Body of pancreas (tissue), 4 donors: ENCODE measurements at regions not wholly inside any gene's neighbourhood (a gene's known extent, or its start where the extent isn't known, plus 50 kb on each side); places are given as distances from the start of the nearest gene placed in this dataset.

ENCODE experiments used
- ATAC-seq: fragments of 150-250 bp; one replicate; pipeline ENCODE4 v1.9.1; 2016
- DNase-seq, 4 donors: peaks; one replicate each; pipeline ENCODE4 v3.0.0-alpha.2; 2019
- H3K27ac ChIP-seq, 4 donors: fragments of 200-600 bp; sonication (generic); 1 replicate in 3 of 4; 2 replicates in 1 of 4; pipeline versions ENCODE4 v1.5.1 to v1.6.1; 2016 to 2019; ENCODE audit warnings: mild to moderate bottlenecking in 1 of 4, mixed read lengths in 1 of 4, moderate library complexity in 1 of 4
- H3K27me3 ChIP-seq, 2 donors: fragments of 200-600 bp; sonication (generic); one replicate each; pipeline ENCODE4 v1.6.0; 2016; ENCODE audit warnings: mild to moderate bottlenecking in 1 of 2
- H3K36me3 ChIP-seq, 2 donors: fragments of 200-600 bp; sonication (generic); replicated peaks in 1 of 2; 2 replicates each; pipeline ENCODE4 v1.5.1; 2016; ENCODE audit warnings: low read depth in 2 of 2; ENCODE audit not compliant: insufficient read depth in 1 of 2
- H3K4me1 ChIP-seq: fragments of 200-600 bp; sonication (generic); one replicate; pipeline ENCODE4 v1.6.0; 2016
- H3K4me3 ChIP-seq, 2 donors: fragments of 200-600 bp; sonication (generic); 1 replicate in 1 of 2; 2 replicates in 1 of 2; pipeline ENCODE4 v1.5.1; 2016 to 2019
- H3K9me3 ChIP-seq, 3 donors: fragments of 200-600 bp; sonication (generic); 1 replicate in 2 of 3; 2 replicates in 1 of 3; pipeline ENCODE4 v1.5.1; 2016
- POLR2A ChIP-seq, 3 donors: fragments of 450-650 bp; IDR thresholded peaks; one replicate each; pipeline ENCODE4 v1.6.1; 2016; ENCODE audit warnings: antibody characterized with exemption in 3 of 3, mild to moderate bottlenecking in 2 of 3
- WGBS, 2 donors: methylation state at CpG; one replicate each; pipeline ENCODE4 v1.1.5; 2017; 5-methylcytosine and 5-hydroxymethylcytosine counted together
- intact Hi-C: fragments of 100-400 bp; cut with DNase I; formaldehyde crosslinking; loops from one replicate; pipeline ENCODE4 v1.15.1; 2023
- TF ChIP-seq, protein P1 (sequence below), 7 experiments: fragments of 450-650 bp in 4 of 7; fragments of 200-600 bp in 3 of 7; sonication (generic) in 3 of 7; IDR thresholded peaks; one replicate each; pipeline ENCODE4 v1.5.1; 2016 to 2019; ENCODE audit warnings: antibody characterized with exemption in 7 of 7

DNA sequence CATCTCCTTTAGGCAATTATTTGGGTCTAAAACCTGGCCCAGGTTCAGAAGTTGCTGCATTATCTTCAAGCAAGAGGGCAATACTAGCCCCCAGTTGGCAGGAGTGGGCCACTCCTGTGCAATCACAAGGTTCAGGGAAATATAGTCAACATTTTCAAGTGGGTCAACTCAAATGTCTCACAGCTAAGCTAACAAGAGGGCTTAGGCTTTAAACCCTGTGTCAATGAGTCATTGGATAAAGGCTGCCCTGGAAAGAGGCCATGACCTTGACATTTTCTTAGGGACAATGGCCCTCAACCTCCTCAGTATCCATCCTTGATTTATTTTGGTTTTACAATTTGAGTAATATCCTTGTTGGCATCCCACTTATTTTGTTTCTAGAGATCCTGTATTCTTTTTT, 73.5 kb upstream of the DCP1A start:
- intact Hi-C loops: no loop called here
- Histone ChIP-seq H3K27ac (no peak overlapping the region), H3K36me3 (no peaks in the 10 kb centered on the region), H3K4me3 (no peak overlapping the region), H3K9me3 (no peaks in the 10 kb centered on the region), H3K27me3 (no peaks in the 10 kb centered on the region), H3K4me1 (no peaks in the 10 kb centered on the region)
- no peak for TF ChIP-seq POLR2A (IDR thresholded peaks at IDR 0.05)
- TF ChIP-seq, protein P1, sequence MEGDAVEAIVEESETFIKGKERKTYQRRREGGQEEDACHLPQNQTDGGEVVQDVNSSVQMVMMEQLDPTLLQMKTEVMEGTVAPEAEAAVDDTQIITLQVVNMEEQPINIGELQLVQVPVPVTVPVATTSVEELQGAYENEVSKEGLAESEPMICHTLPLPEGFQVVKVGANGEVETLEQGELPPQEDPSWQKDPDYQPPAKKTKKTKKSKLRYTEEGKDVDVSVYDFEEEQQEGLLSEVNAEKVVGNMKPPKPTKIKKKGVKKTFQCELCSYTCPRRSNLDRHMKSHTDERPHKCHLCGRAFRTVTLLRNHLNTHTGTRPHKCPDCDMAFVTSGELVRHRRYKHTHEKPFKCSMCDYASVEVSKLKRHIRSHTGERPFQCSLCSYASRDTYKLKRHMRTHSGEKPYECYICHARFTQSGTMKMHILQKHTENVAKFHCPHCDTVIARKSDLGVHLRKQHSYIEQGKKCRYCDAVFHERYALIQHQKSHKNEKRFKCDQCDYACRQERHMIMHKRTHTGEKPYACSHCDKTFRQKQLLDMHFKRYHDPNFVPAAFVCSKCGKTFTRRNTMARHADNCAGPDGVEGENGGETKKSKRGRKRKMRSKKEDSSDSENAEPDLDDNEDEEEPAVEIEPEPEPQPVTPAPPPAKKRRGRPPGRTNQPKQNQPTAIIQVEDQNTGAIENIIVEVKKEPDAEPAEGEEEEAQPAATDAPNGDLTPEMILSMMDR (IDR thresholded peaks at IDR 0.05): no peak
- DNase-seq (no peak), ATAC-seq (no peak)

DNA sequence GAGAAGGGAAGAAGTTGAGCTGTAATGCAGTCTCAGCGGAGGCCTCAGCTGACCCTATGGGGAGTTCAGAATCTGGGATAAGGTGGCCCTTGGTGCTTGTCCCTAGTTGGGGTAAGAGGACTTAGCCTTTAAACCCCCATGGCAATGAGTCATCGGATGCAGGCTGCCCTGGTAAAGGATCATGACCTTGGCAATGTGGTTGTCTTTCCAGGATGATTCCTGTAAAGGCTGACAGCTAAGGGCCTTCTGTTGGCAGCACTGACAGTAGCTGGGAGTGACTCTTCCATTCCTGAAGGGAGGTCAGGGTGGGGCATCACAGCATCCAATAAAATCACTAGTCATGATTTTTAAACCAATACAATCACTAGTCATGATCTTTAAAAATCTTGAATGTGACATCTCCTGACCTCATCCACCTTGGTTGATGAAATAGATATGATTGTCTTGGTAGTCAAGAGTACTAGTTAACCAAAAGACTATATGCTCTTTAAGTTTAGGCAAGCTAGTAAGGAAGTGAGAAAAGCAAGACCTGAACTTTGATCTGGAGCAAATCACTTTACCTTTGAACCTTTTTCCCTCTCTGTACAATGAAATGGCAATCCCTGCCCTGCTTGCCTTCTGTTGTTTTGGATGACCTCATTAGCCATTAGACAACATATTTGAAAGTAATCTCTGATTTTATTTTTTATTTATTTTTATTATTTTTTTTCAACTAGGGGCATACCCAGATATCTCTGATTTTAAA, 71.3 kb upstream of the CACNA1D start:
- no peak for DNase-seq
- no peak overlapping the region for H3K4me3 ChIP-seq
- ATAC-seq: no peak
- no peaks in the 10 kb centered on the region for H3K4me1 ChIP-seq
- H3K36me3 ChIP-seq: no peaks in the 10 kb centered on the region
- H3K27me3 ChIP-seq: no peaks in the 10 kb centered on the region
- 85 to 94% methylated on average over 2 of the region's 2 CpGs for WGBS, 2 donors
- TF ChIP-seq, protein P1 (IDR thresholded peaks at IDR 0.05): no peak
- no peak for TF ChIP-seq POLR2A (IDR thresholded peaks at IDR 0.05)
- intact Hi-C loops: no loop called here
- no peak overlapping the region for H3K27ac ChIP-seq
- H3K9me3 ChIP-seq: no peaks in the 10 kb centered on the region

DNA sequence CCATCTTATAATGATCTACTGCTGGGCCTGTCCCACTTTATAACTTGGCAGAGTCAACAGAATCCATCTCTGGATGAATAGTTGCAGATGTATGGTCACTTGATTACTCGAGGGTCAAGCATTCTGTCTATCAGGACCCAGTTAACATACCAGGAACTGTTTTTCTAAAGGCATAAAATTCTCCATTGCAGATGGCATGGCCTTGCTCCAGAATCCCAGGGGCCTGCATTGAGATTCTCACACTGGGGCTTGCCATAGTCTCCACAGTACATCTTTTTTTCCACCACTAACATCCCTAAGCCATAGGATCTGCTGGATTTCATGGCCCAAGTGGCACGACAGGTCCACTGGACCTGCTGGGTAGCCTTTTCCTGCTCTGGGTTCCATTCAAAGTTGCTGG, 68.5 kb upstream of the CACNA1D start:
- Histone ChIP-seq H3K27ac (no peak overlapping the region), H3K36me3 (no peaks in the 10 kb centered on the region), H3K9me3 (no peaks in the 10 kb centered on the region), H3K4me3 (no peak overlapping the region), H3K4me1 (no peaks in the 10 kb centered on the region), H3K27me3 (no peaks in the 10 kb centered on the region)
- intact Hi-C loops: no loop called here
- DNase-seq (no peak), ATAC-seq (no peak)
- TF ChIP-seq, protein P1 (IDR thresholded peaks at IDR 0.05): no peak
- no peak for TF ChIP-seq POLR2A (IDR thresholded peaks at IDR 0.05)
- 71 to 83% methylated on average over 2 of the region's 2 CpGs for WGBS, 2 donors

DNA sequence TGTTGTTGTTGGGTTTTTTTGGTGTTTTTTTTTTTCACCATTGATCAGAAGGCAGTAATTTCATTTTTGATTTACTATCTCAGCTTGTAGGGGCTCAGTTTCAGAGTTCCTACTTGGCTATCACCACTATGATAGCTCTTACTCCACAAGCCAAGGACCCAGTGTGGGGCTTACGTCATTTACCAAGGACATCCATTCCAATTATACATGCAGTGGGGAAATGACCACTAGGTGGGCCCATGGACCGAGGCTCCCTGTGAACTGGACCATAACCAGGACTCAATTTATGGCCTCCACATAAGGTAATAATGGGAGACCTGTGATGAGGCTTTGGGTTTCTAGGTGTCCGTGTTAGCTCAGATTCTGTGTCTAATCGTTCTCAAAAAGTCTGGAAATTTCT, 67.5 kb upstream of the CACNA1D start:
- 53 to 76% methylated on average over 4 of the region's 4 CpGs for WGBS, 2 donors
- peak in 1 of 4 donors; percentile 7 for DNase-seq

More for the DNA sequence above, 67.5 kb upstream of the CACNA1D start:
- intact Hi-C loops: no loop called here
- H3K36me3 ChIP-seq: no peaks in the 10 kb centered on the region
- H3K4me3 ChIP-seq: no peak overlapping the region
- no peaks in the 10 kb centered on the region for H3K9me3 ChIP-seq
- no peak for ATAC-seq
- no peaks in the 10 kb centered on the region for H3K4me1 ChIP-seq
- TF ChIP-seq, protein P1 (IDR thresholded peaks at IDR 0.05): peak in 1 of 7 experiments; percentile 17
- TF ChIP-seq POLR2A (IDR thresholded peaks at IDR 0.05): no peak
- no peaks in the 10 kb centered on the region for H3K27me3 ChIP-seq
- no peak overlapping the region for H3K27ac ChIP-seq
